ENCODE measurements at regions not wholly inside any gene's neighbourhood (a gene's known extent, or its start where the extent isn't known, plus 50 kb on each side); places are given as distances from the start of the nearest gene placed in this dataset.

DNA sequence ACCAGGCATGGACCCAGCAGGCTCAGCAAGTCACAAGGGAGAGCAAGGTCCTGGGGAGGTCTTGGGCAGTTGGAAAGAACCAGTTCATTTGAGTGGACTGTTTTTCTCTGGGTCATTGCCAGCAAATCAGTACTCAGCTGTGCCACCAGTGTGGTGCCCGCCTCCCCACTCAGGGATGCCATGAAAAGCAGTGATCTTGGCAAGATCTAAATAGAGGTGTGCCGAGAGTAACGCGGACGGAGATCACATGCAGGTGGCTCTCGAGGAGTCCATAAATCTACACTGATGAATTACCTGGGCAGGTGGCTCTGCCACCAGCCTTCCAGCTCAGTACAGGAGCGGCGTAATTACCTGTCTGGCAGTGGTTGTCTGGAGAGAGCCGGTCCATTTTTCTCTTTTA is 642.2 kb downstream of the PTPRU start:
- Histone ChIP-seq H3K4me1 (no peaks in the 10 kb centered on the region), H3K36me3 (no peaks in the 10 kb centered on the region), H3K27ac (no peak overlapping the region), H3K4me3 (no peak overlapping the region), H3K9me3 (no peaks in the 10 kb centered on the region), H3K27me3 (no peaks in the 10 kb centered on the region)
- ATAC-seq (ENCODE audit: low FRiP score in 2 of 2) (no peak), DNase-seq (no peak)
- TF ChIP-seq POLR2AphosphoS5 (IDR thresholded peaks at IDR 0.05) (no peak), EP300 (IDR thresholded peaks at IDR 0.05) (no peak), POLR2A (IDR thresholded peaks at IDR 0.05) (no peak)
- TF ChIP-seq, protein P1, sequence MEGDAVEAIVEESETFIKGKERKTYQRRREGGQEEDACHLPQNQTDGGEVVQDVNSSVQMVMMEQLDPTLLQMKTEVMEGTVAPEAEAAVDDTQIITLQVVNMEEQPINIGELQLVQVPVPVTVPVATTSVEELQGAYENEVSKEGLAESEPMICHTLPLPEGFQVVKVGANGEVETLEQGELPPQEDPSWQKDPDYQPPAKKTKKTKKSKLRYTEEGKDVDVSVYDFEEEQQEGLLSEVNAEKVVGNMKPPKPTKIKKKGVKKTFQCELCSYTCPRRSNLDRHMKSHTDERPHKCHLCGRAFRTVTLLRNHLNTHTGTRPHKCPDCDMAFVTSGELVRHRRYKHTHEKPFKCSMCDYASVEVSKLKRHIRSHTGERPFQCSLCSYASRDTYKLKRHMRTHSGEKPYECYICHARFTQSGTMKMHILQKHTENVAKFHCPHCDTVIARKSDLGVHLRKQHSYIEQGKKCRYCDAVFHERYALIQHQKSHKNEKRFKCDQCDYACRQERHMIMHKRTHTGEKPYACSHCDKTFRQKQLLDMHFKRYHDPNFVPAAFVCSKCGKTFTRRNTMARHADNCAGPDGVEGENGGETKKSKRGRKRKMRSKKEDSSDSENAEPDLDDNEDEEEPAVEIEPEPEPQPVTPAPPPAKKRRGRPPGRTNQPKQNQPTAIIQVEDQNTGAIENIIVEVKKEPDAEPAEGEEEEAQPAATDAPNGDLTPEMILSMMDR (IDR thresholded peaks at IDR 0.05), result no peak
- WGBS, 2 donors, result 85 to 87% methylated on average over 9 of the region's 9 CpGs

DNA sequence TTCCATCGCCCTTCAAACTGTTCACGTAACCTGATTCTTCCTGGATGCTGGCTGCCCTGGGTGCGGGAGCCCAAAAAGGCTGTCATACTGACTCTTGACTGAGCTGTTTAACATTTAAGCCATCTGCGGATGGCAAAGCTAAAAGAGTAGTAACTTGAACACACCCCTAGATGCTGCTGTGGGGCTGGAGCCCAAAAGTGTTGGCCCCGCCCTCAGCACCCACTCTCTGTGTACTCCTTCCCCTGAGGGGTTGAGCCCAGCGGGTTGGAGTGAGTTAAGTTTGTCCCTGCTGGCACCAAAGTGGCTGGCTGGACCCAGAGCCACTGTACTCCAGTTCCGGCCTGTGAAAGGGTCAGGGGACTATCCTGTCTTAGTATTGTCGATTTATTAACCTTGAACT is 640.6 kb downstream of the PTPRU start:
- H3K27me3 ChIP-seq, result no peaks in the 10 kb centered on the region
- TF ChIP-seq EP300 (IDR thresholded peaks at IDR 0.05), result no peak
- TF ChIP-seq, protein P1 (IDR thresholded peaks at IDR 0.05), result no peak
- TF ChIP-seq POLR2A (IDR thresholded peaks at IDR 0.05), result no peak
- no peak for TF ChIP-seq POLR2AphosphoS5 (IDR thresholded peaks at IDR 0.05)
- DNase-seq (no peak), ATAC-seq (ENCODE audit: low FRiP score in 2 of 2) (no peak)
- H3K4me3 ChIP-seq, result no peak overlapping the region
- no peak overlapping the region for H3K27ac ChIP-seq
- no peaks in the 10 kb centered on the region for H3K36me3 ChIP-seq
- no peaks in the 10 kb centered on the region for H3K9me3 ChIP-seq
- WGBS, 2 donors, result 66 to 79% methylated on average over 8 of the region's 8 CpGs
- H3K4me1 ChIP-seq, result no peaks in the 10 kb centered on the region

DNA sequence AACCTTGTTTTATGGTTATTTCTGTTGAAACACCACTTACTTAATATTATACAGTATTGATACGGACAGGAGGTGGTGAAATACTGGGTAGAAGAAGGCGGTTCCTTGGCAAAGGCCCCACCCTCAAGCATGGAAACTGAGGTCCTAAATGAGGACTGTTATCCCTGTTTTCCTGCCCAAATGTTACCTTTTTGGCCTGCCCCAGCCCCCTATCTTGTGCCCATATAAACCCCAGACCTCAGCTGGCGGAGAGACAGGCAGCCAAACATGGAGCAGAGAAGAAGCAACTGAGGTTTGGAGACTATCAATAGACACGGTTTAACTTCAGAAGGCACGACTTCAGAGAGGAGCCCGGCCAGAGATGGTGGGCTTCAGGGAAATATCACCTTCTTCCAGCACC is 640.1 kb downstream of the PTPRU start:
- H3K4me1 ChIP-seq, result no peaks in the 10 kb centered on the region
- H3K9me3 ChIP-seq, result no peaks in the 10 kb centered on the region
- H3K27me3 ChIP-seq, result no peaks in the 10 kb centered on the region
- H3K36me3 ChIP-seq, result no peaks in the 10 kb centered on the region
- no peak for DNase-seq
- H3K27ac ChIP-seq, result no peak overlapping the region
- H3K4me3 ChIP-seq, result no peak overlapping the region
- WGBS, 2 donors, result 90 to 91% methylated on average over 6 of the region's 6 CpGs
- TF ChIP-seq POLR2AphosphoS5 (IDR thresholded peaks at IDR 0.05), result no peak
- TF ChIP-seq POLR2A (IDR thresholded peaks at IDR 0.05), result no peak
- TF ChIP-seq, protein P1 (IDR thresholded peaks at IDR 0.05), result no peak
- no peak for TF ChIP-seq EP300 (IDR thresholded peaks at IDR 0.05)
- no peak for ATAC-seq (ENCODE audit: low FRiP score in 2 of 2)

DNA sequence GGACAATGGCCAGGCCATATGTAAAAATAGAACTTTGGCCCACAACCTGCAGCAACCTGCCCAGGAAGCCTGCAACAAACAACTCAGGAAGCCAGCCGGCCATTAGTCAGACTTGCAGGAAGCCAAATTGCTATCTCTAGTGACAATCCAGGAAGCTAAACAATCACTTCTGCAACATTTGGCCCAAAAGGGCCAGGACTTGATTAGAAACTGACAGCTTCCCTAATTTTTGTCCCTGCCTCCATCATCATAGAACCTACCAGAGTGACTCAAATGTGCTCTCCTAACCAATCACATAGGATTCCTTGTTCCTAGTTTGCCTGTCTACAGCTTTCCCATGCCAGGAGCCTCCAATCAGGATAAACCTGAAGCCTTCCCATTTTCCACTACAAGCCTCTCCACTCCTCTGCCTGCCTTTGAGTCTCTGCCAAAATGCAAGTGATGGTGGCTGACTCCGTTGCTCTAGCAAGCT is 639.3 kb downstream of the PTPRU start:
- ATAC-seq (ENCODE audit: low FRiP score in 2 of 2) (no peak), DNase-seq (no peak)
- H3K4me1 ChIP-seq, result no peaks in the 10 kb centered on the region
- WGBS, 2 donors, result 13 to 23% methylated on average over 2 of the region's 2 CpGs
- TF ChIP-seq POLR2A (IDR thresholded peaks at IDR 0.05) (no peak), POLR2AphosphoS5 (IDR thresholded peaks at IDR 0.05) (no peak), EP300 (IDR thresholded peaks at IDR 0.05) (no peak)
- TF ChIP-seq, protein P1 (IDR thresholded peaks at IDR 0.05), result no peak
- H3K9me3 ChIP-seq, result no peaks in the 10 kb centered on the region
- no peak overlapping the region for H3K27ac ChIP-seq
- H3K4me3 ChIP-seq, result no peak overlapping the region
- H3K27me3 ChIP-seq, result no peaks in the 10 kb centered on the region
- no peaks in the 10 kb centered on the region for H3K36me3 ChIP-seq

DNA sequence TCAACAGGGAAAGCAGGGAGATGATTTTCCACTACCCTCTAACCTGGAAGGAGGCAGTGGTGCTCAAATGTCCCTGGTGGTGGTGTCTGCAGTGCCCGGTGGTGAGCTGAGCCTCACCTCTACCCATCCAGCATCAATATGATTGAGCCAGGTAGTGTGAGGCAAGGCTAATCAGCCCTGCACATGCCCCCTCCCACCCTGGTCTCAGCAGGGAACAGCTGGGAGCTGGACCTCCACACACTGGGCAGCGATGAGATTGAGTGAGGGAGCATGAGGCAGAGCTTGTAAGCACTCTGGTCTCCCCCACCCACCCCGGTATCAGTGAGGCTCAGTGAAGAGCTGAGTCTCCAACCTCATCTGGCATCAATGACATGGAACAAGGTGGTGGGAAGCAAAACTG is 634.3 kb downstream of the PTPRU start:
- H3K27ac ChIP-seq, result no peak overlapping the region
- no peaks in the 10 kb centered on the region for H3K9me3 ChIP-seq
- H3K4me1 ChIP-seq, result no peaks in the 10 kb centered on the region
- TF ChIP-seq EP300 (IDR thresholded peaks at IDR 0.05) (no peak), POLR2A (IDR thresholded peaks at IDR 0.05) (no peak), POLR2AphosphoS5 (IDR thresholded peaks at IDR 0.05) (no peak)
- TF ChIP-seq, protein P1 (IDR thresholded peaks at IDR 0.05), result no peak
- 88% methylated on average over 2 to 3 of the region's 3 CpGs for WGBS, 2 donors
- no peaks in the 10 kb centered on the region for H3K27me3 ChIP-seq
- no peaks in the 10 kb centered on the region for H3K36me3 ChIP-seq
- H3K4me3 ChIP-seq, result no peak overlapping the region
- DNase-seq, result no peak
- no peak for ATAC-seq (ENCODE audit: low FRiP score in 2 of 2)

Measured in upper lobe of left lung (tissue), 6 donors.